Fibroblast of lung (primary cell): ENCODE measurements at regions not wholly inside any gene's neighbourhood (a gene's known extent, or its start where the extent isn't known, plus 50 kb on each side); places are given as distances from the start of the nearest gene placed in this dataset.

Experiments used
- DNase-seq, 2 donors: peaks; one replicate each; pipeline versions ENCODE4 v3.0.0 to v3.0.0-alpha.2; 2010; ENCODE audit warnings: low read depth in 2 of 2
- H2AFZ ChIP-seq: 2 replicates; pipeline ENCODE4 v1.5.1; 2012; ENCODE audit warnings: low read length, control low read depth, inconsistent platforms
- H3K27ac ChIP-seq: 2 replicates; pipeline ENCODE4 v1.5.1; 2011; ENCODE audit warnings: low read length, control low read depth; ENCODE audit not compliant: insufficient read depth
- H3K27me3 ChIP-seq: 2 replicates; pipeline ENCODE4 v1.5.1; 2011; ENCODE audit warnings: mild to moderate bottlenecking, low read length; ENCODE audit not compliant: control insufficient read depth, insufficient read depth
- H3K36me3 ChIP-seq: 2 replicates; pipeline ENCODE4 v1.5.1; 2011; ENCODE audit warnings: low read length; ENCODE audit not compliant: control insufficient read depth, insufficient read depth
- H3K4me1 ChIP-seq: 2 replicates; pipeline ENCODE4 v1.5.1; 2011; ENCODE audit warnings: low read length; ENCODE audit not compliant: control insufficient read depth, insufficient read depth; ENCODE audit errors: extremely low read depth
- H3K4me2 ChIP-seq: 2 replicates; pipeline ENCODE4 v1.5.1; 2011; ENCODE audit warnings: low read length, control low read depth; ENCODE audit not compliant: insufficient read depth; ENCODE audit errors: extremely low read depth
- H3K4me3 ChIP-seq, 4 experiments: fragments of 200-600 bp in 1 of 4; sonication (generic) in 1 of 4; replicated peaks in 1 of 4; 2 replicates each; pipeline ENCODE4 v1.5.1; 2011 to 2016; ENCODE audit warnings: low read length in 4 of 4, low read depth in 3 of 4, mild to moderate bottlenecking in 3 of 4, control low read depth in 2 of 4, inconsistent platforms in 1 of 4, mixed read lengths in 1 of 4; ENCODE audit not compliant: insufficient read depth in 1 of 4; ENCODE audit errors: control extremely low read depth in 1 of 4
- H3K79me2 ChIP-seq: 2 replicates; pipeline ENCODE4 v1.5.1; 2012; ENCODE audit warnings: mild to moderate bottlenecking, low read length, inconsistent platforms; ENCODE audit not compliant: control insufficient read depth, insufficient read depth
- H3K9ac ChIP-seq: 2 replicates; pipeline ENCODE4 v1.5.1; 2011; ENCODE audit warnings: mild to moderate bottlenecking, low read length, control low read depth; ENCODE audit not compliant: insufficient read depth
- H3K9me3 ChIP-seq: 2 replicates; pipeline ENCODE4 v1.5.1; 2012; ENCODE audit warnings: low read depth, low read length; ENCODE audit not compliant: control insufficient read depth, insufficient read depth
- H4K20me1 ChIP-seq: 2 replicates; pipeline ENCODE4 v1.5.1; 2011; ENCODE audit warnings: low read length; ENCODE audit not compliant: control insufficient read depth, insufficient read depth; ENCODE audit errors: extremely low read depth
- CTCF ChIP-seq, 2 donors: IDR thresholded peaks in 1 of 2; conservative IDR thresholded peaks in 1 of 2; 1 replicate in 1 of 2; 2 replicates in 1 of 2; pipeline ENCODE4 v1.5.1; 2011 to 2012; ENCODE audit warnings: low read length in 2 of 2, control low read depth in 1 of 2, inconsistent platforms in 1 of 2, low read depth in 1 of 2, mild to moderate bottlenecking in 1 of 2
- EZH2 ChIP-seq: IDR thresholded peaks from 2 replicates; pipeline ENCODE4 v1.5.1; 2012; ENCODE audit warnings: low read length, control low read depth, mild to moderate bottlenecking; ENCODE audit errors: missing control alignments

DNA sequence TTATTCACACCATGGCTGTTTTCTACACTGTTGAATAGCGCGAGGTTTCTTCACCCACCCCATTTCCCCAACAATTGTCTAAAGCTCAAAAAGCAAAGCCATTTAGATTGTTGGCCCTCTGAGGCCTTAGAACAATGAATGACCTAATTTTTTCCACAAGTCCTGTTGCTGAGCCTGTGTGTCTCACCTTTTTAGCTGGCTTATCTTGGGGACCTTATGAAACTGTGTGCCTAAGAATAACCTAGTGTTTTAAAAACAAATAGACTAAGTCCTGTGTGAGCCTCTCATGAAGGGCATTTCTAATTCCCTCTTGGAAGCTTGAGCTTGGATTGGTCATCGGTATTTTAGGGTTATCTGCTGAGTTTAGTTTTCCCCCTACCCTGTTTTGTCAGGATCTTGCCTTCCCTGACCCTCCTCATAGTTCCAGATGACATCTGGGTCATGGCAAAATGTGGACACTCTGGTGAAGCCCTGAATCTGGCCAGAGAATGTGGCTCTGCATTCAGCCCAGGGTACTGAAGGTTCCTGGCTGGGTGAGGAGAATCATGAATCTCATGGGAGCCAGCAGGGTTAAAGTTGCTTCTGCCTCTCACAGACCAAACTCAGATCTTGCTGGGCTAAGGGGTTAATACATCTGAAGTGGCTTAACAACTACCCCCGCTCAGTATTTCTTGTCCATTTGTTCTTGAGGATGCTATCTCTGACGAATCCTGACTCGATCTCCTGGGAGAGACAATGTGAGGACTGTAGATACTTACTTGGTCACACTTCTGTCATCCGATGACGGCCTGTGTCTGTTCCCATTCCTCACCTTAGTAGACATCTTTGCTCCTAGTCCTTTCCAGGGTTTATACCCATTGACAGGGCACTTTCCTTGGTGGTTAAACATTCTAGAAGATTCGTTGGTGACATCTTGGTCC lies 104.2 kb upstream of the MAP4K3 start:
- TF ChIP-seq CTCF (conservative IDR thresholded peaks at IDR 0.05 in 1 of 2, IDR thresholded peaks at IDR 0.05 in 1 of 2; ENCODE audit: low read depth in 1 of 2, low read length in 2 of 2) (no peak), EZH2 (no peak)
- Histone ChIP-seq H3K27ac (no peak overlapping the region), H3K4me3 (no peak overlapping the region), H3K9ac (no peak overlapping the region), H3K4me1 (no peaks in the 10 kb centered on the region), H3K36me3 (no peaks in the 10 kb centered on the region), H3K79me2 (no peaks in the 10 kb centered on the region), H4K20me1 (no peaks in the 10 kb centered on the region), H3K9me3 (no peaks in the 10 kb centered on the region), H3K4me2 (no peak overlapping the region), H3K27me3 (no peaks in the 10 kb centered on the region), H2AFZ (no peak overlapping the region)
- no peak for DNase-seq

GRCh38 chr2:39542523-39542922 lies 105.4 kb upstream of the MAP4K3 start:
- Histone ChIP-seq H3K27me3 (no peaks in the 10 kb centered on the region), H3K4me3 (no peak overlapping the region), H3K27ac (no peak overlapping the region), H3K4me2 (no peak overlapping the region), H3K79me2 (no peaks in the 10 kb centered on the region), H3K36me3 (no peaks in the 10 kb centered on the region), H4K20me1 (no peaks in the 10 kb centered on the region), H3K9me3 (no peaks in the 10 kb centered on the region), H3K4me1 (no peaks in the 10 kb centered on the region), H2AFZ (no peak overlapping the region), H3K9ac (no peak overlapping the region)
- TF ChIP-seq CTCF (conservative IDR thresholded peaks at IDR 0.05 in 1 of 2, IDR thresholded peaks at IDR 0.05 in 1 of 2; ENCODE audit: low read depth in 1 of 2, low read length in 2 of 2) (no peak), EZH2 (no peak)
- DNase-seq = no peak

DNA sequence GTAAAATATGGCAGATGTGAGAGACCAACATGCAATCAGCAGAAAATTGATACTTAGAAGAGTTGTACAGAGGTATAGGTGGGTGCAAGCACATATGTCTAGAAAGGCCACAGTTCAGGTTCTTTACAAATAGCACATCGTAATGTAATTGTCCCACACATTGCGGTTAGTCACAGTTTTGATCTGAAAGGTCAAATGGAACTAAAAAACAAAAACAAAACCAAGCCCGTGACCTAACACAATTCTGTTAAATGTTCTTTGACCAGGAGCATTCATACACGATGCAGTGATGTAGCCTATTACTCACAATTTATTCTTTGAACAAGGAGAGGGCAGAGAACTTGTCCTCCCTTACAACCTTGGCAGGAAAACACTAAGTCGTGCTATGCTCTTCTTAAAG lies 108.9 kb upstream of the MAP4K3 start:
- H3K4me3 ChIP-seq = no peak overlapping the region
- no peak for DNase-seq

More for the DNA sequence above, 108.9 kb upstream of the MAP4K3 start:
- Histone ChIP-seq H3K36me3 (no peaks in the 10 kb centered on the region), H3K27ac (no peak overlapping the region), H3K9me3 (no peaks in the 10 kb centered on the region), H3K27me3 (no peaks in the 10 kb centered on the region), H2AFZ (no peak overlapping the region), H3K4me1 (no peaks in the 10 kb centered on the region), H3K9ac (no peak overlapping the region), H3K4me2 (no peak overlapping the region), H3K79me2 (no peaks in the 10 kb centered on the region), H4K20me1 (no peaks in the 10 kb centered on the region)
- TF ChIP-seq EZH2 (no peak), CTCF (conservative IDR thresholded peaks at IDR 0.05 in 1 of 2, IDR thresholded peaks at IDR 0.05 in 1 of 2; ENCODE audit: low read depth in 1 of 2, low read length in 2 of 2) (no peak)
